AG09309 (cell line): ENCODE measurements at regions not wholly inside any gene's neighbourhood (a gene's known extent, or its start where the extent isn't known, plus 50 kb on each side); places are given as distances from the start of the nearest gene placed in this dataset.

Source experiments
- DNase-seq: peaks from one replicate; pipeline ENCODE4 v3.0.0-alpha.2; 2010; ENCODE audit warnings: low read depth
- H3K4me3 ChIP-seq: 2 replicates; pipeline ENCODE4 v1.5.1; 2011; ENCODE audit warnings: mild to moderate bottlenecking, low read depth, low read length, moderate library complexity; ENCODE audit not compliant: control insufficient read depth
- TF ChIP-seq, protein P1 (sequence below): IDR thresholded peaks from 2 replicates; pipeline ENCODE4 v1.5.1; 2011; ENCODE audit warnings: mild to moderate bottlenecking, low read depth, low read length, inconsistent platforms; ENCODE audit not compliant: insufficient read depth, control insufficient read depth; ENCODE audit errors: missing control alignments

DNA sequence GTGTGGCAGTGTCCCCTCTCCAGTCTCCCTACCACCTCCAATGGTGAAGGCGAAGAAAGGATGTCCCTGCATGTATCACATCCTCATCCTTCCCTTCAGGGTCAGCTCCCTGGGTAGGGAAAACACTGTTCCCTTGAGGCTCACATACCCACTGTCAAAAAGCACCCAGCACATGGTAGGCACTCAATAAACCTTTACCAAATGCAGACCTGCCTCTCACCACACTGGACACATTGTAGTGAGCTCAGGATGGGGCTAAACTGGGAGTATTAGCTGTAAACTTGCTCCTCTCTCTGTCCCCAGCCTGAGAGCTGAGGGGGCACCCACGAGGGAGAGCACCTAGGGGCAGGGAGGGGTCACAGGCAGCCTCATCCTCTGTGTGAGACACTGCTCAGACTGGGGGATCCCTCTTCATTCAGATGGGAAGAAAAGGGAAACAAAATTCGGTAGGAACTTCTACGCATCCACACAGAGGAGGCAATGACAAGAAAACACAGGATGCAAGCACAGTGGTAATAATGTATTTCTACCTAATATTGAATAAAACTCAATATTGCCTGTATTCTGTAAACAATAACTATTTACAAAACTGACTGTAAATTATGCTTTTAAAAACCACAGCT lies 101.6 kb upstream of the TOP3B start:
- TF ChIP-seq, protein P1, sequence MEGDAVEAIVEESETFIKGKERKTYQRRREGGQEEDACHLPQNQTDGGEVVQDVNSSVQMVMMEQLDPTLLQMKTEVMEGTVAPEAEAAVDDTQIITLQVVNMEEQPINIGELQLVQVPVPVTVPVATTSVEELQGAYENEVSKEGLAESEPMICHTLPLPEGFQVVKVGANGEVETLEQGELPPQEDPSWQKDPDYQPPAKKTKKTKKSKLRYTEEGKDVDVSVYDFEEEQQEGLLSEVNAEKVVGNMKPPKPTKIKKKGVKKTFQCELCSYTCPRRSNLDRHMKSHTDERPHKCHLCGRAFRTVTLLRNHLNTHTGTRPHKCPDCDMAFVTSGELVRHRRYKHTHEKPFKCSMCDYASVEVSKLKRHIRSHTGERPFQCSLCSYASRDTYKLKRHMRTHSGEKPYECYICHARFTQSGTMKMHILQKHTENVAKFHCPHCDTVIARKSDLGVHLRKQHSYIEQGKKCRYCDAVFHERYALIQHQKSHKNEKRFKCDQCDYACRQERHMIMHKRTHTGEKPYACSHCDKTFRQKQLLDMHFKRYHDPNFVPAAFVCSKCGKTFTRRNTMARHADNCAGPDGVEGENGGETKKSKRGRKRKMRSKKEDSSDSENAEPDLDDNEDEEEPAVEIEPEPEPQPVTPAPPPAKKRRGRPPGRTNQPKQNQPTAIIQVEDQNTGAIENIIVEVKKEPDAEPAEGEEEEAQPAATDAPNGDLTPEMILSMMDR = no peak
- no peak for DNase-seq
- H3K4me3 ChIP-seq = no peak overlapping the region

DNA sequence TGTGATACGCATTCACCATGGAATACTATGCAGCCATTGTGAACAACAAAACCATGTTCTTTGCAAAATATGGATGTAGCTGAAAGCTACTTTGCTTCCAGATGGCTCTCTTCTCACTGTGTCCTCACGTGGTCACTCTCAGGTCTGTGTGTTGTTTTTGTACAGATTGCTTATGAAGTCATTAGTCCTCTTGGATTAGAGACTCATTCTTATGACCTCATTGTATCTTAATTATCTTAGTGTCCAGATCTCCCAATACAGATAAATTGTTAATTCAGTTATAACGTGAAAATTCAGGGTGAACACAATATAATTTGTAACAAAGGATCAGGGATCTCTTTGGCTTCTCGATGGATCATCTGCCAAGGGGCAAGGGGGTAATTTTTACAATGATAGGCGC lies 100.4 kb upstream of the TOP3B start:
- no peak for DNase-seq
- no peak overlapping the region for H3K4me3 ChIP-seq
- TF ChIP-seq, protein P1 = no peak

DNA sequence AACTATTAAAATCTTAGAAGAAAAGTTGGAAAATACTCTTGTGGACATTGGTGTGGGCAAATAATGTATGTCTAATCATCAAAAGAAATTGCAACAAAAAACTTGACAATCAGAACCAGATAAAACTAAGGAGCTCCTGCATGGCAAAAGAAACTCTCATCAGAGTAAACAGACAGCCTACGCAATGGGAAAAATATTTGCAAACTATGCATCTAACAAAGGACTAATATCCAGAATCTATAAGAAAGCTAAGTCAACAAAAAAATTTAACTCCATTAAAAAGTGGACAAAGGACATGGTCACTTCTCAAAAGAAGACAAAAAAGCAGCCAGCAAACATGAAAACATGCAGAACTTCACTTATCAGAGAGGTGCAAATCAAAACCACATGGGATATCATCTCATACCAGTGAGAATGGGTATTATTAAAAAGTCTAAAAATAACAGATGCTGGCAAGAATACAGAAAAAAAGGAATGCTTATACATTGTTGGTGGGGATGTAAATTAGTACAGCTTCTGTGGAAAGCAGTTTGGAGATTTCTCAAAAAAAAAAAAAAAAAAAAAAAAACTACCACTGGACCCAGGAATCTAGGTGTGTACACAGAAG lies 99.7 kb upstream of the TOP3B start:
- no peak for DNase-seq
- TF ChIP-seq, protein P1 = no peak
- H3K4me3 ChIP-seq = no peak overlapping the region

DNA sequence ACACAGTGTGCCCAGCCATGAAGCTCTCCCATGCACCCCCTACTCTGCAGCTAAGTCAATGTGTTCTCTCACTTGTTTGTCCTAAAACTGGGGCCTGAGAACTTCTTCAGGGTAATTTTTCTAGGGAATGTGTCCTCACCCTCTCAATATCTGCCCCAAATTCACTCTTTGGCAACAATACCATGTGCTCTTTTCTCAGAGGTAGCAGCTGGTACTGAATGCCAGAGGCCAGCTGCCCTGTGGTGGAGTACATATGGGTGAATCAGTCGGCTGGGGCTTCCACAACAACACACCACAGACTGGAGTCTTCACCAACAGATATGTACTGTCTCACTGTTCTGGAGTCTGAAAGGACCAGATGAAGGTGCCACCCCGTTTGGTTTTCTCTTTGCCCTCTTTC lies 97.7 kb upstream of the TOP3B start:
- no peak for DNase-seq
- no peak overlapping the region for H3K4me3 ChIP-seq
- TF ChIP-seq, protein P1 = no peak

DNA sequence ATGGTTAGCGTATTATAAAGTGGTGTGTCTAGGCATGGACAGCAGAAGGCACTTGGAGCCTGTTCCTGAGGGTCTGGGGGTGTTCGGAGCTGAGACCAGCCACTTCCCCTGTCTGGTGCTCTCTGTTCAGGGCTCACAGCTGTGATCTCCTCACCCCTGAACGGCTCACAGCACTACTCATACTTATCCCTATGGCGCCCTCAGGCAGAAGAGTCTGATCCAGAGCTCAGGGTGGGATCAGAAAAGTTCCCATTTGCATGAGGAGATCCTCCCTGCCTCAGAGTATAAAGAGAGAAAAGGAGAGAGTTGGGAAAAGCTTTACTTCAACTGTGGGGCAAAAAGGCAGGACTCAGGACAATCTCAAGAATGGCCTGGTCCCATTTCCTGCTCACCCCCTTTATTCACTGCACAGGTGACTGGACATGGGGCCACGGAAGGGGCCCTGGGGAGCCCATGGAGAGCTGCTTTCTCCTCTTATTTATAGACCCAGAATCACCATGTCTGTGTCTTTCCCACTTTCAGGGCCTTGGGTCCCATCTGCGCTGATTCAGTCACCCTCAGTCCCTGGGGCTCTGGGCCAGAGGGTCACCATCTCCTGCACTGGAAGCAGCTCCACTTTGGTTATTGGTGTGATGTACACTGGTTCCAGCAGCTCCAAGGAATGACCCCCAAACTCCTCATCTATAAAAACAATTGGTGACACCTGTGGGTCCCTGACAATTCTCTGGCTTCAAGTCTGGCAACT lies 97.0 kb upstream of the TOP3B start:
- TF ChIP-seq, protein P1 = no peak
- H3K4me3 ChIP-seq = no peak overlapping the region
- no peak for DNase-seq

DNA sequence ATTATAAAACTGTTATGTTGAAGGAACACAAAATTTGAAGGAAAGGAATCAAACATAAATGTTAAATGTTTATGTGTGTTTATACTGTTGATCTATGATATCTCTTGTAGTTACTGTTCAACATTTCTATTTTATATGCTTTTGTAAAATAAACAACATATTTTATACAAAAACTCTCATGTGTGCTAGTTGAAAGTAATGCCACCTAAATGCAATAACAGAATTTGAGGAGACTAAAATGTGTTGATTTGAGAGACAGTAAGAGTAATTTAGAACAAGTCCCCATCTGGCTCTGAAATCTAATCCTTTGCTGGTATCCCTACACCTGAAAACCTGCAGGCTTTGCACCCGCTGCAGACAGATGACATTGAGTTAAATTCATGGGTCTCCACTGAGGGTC lies 95.7 kb upstream of the TOP3B start:
- H3K4me3 ChIP-seq = no peak overlapping the region
- no peak for DNase-seq
- TF ChIP-seq, protein P1 = no peak
